Inferior parietal cortex (tissue), 1 donor: ENCODE measurements at regions not wholly inside any gene's neighbourhood (a gene's known extent, or its start where the extent isn't known, plus 50 kb on each side); places are given as distances from the start of the nearest gene placed in this dataset.
"Not testable (repeated sequence)": the region's sequence is repeated elsewhere in the genome, so short reads cannot be mapped to it uniquely, and the experiment has no call there.

Experiments
- DNase-seq: peaks from one replicate; pipeline ENCODE4 v3.0.0-alpha.2; 2016; ENCODE audit errors: extremely low spot score

DNA sequence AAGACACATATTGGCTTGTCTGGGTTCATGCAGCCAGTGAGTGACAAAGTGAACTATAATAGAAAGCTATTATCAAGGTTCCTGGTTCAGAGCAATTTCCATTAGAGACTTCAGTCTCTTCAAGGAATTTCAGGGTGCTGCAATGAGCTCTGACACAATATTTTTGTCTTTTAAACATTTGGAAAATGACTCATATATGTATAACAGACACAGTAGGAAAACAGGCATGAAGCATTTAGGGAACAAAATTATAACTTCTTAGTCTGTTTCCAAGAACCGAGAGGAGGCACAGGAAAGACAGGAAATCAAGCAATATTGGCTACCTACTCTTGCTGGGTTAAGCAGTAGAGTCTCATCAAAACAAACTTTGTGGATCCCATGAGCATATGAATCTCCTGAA lies 170.4 kb downstream of the PTPRC start:
- DNase-seq, result no peak

DNA sequence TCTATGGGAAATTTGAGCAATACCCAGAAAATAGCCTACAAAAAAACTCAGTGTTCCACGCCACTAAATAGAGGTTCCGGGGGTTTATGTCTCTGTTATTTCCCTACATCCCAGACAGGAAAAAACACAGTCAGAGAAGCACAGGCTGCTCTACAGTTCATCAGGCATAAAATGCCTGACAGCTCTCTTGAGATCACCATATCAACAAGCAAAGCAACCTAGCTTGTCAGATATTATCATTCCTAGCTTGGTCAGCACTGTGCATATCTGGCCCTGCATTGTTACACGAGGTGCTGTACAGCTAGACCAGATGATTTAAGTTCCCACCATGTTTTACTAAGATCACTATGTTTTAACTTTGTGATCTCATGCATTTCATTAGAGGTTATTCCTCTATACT lies 172.6 kb downstream of the PTPRC start:
- DNase-seq, result no peak

GRCh38 chr1:198823626-198824025 lies 184.8 kb downstream of the PTPRC start:
- DNase-seq, result no peak

DNA sequence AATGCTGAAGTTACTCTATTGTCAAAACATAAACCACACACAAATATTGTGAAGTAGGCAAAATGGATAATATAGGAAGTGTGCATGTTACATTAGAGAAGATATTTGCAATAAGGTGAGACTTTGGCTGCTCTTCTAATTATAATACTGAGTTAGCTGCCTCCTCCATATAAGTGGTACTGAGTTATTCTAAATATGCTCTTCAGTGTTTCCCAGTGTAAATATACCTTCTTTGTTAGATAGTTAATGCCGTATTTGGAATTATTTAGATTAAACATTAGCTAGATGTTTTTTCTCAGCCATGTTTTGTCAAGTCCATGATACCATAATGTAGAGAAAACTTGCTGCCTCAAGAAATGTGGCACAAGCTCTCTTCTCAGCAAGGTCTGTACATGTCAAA lies 186.4 kb downstream of the PTPRC start:
- DNase-seq, result no peak

- no peak for DNase-seq
Observed at GRCh38 chr1:198829356-198829755, 190.5 kb downstream of the PTPRC start.

- no peak for DNase-seq
Observed at GRCh38 chr1:198829944-198830343, 191.1 kb downstream of the PTPRC start.

DNA sequence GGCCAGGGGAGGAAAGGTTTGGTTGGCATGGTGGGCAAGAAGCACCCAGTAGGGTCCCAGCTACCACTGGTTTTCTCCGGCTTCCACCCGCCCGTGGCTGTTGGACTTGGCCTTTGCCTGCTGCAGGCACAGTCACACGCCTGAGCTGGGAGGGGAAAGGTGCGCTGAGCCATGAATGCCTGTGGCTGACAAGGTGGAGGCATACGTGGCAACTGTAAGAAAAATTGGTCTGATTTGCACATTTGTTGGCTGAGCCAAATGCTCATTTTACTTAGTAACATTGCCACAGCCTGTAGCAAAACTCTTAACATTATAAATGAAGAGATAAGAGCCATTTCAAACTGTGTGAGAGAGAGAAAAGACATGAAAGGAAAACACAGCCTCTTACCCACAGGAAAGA lies 191.6 kb downstream of the PTPRC start:
- DNase-seq, result no peak

DNA sequence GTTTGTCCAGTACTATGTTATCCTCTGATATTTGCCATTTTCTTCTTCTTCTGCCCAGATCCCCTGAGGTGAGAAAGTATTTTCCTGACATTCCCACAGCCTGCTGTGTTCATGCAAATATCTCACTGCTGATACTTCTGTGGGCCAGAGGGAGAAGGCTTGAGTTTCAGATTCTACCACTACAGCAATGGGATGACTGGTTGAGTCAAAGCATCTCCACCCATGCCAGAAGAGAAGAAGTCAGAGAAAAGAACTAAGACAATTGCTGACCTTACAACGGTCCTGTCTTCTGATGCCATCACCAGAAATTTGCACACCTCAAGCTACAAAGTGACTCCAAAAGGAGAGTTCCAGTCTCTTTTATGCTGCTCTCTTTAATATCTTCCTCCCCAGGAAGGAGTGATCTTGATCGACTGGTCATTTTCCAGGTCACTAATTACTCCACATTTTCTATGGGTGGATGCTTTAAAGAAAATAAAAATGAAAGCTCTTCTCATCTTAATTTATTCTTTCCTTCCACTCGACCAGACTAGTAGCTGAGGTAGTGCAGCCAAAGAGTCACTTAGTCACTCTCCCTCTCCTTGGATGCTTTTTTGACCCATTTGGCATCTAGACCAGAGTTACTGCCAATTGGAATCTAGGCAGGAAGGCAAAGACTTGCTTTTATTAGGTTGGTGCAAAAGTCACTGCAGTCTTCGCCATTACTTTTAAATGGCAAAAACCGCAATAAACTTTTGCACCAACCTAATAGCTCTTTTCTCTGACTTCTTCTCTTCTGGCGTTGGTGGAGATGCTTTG lies 195.1 kb downstream of the PTPRC start:
- DNase-seq, result no peak

GRCh38 chr1:198837278-198838021 lies 198.6 kb downstream of the PTPRC start:
- no peak for DNase-seq

DNA sequence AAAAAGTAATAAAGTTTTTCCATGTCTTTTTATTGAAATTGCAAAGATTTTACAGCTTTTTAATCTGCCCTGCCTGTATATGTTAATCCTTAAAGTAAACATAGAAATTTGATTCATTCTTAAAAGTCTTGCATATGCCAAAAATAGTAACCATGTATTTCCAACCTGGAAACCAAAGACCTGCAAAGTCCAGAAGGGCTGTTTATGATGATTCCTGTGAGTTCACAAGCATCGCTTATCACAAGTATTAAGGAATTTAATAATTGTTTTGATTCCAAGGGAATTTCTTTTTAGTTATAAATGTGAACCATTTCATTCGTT lies 199.1 kb downstream of the PTPRC start:
- no peak for DNase-seq

DNA sequence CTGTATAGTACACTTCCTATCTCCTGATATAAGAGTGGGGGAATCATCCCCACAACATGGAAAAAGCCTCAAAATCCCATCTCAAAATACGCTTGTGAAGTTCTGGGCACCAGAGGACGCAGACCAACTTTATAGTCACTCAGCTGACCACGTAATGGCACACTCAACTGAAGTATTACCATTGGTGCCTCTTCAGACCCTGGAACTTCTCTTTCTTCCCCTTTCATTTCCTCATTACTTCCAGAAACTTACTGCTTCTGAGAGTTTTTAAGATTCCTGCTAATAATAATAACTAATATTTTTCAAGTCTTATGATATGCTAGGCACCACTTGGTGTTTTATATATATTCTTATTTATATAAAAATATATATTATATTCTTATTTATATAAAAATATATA lies 202.6 kb downstream of the PTPRC start:
- no peak for DNase-seq

DNA sequence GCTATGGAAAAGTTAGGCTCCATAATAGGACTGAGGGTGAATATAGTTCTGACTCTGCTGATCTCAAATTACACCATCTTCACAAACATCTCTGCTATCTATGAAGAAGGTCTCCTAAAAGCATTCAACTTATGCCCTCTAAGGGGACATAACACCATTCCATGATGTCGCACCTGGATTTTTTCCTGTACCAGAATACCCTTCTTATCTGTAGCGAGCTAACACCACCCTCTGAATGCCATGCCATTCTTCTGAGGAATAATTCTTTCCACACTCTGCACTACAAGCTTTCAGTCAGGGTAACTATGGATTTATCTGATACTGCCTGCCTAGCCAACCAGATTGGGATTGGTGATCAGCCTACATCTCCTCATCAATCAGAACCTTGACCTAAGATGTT lies 203.8 kb downstream of the PTPRC start:
- DNase-seq, result no peak

GRCh38 chr1:198845271-198845670 lies 206.4 kb downstream of the PTPRC start:
- DNase-seq, result no peak

GRCh38 chr1:198845851-198846250 lies 207.0 kb downstream of the PTPRC start:
- no peak for DNase-seq

- no peak for DNase-seq
Observed at GRCh38 chr1:198846556-198846955, 207.7 kb downstream of the PTPRC start.

- no peak for DNase-seq
Observed at GRCh38 chr1:198848206-198848605, 209.4 kb downstream of the PTPRC start.

DNA sequence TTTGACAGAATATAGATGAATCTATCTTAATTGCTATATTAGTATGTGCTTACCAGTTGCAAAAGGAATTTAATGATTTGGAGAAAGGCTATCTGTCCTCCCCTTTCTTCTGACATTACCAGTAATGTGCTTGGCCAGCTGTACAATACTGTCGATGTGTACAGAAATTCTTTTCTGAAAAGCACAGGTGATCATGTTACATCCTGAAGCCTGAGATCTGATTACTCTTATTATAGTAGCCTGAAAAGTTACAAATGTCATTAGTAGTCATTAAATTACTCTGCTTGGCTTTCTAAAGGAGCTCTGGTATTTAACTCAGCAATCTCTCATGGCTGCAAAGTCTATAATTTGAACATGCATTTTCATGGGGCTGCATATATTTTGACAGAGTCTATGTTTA lies 209.8 kb downstream of the PTPRC start:
- DNase-seq, result no peak

- no peak for DNase-seq
Observed at GRCh38 chr1:198849093-198849492, 210.3 kb downstream of the PTPRC start.

GRCh38 chr1:198850196-198850595 lies 211.4 kb downstream of the PTPRC start:
- no peak for DNase-seq

GRCh38 chr1:198850966-198851365 lies 212.1 kb downstream of the PTPRC start:
- DNase-seq, result not testable (repeated sequence)

DNA sequence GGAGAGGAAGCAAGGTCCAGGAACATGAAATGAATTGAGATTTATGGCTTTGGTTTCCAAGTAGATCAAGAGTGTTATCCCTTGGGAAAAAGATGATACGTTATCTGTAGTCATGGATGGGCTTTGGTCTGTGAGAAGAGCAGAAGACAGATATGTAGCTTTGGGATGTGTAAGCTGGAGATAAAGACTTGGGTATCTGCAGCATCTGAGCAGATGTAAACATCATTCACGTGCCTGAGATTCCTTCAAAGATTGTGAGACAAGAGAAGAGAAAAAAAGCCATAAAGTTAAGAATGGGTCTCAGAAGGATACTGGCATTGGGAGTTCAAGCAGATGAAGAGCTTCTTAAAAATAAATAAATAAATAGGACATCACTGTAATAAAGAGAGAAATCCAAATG lies 217.8 kb downstream of the PTPRC start:
- no peak for DNase-seq

- DNase-seq, result no peak
Observed at GRCh38 chr1:198858033-198858432, 219.2 kb downstream of the PTPRC start.

GRCh38 chr1:198860371-198860770 lies 221.5 kb downstream of the PTPRC start:
- no peak for DNase-seq

DNA sequence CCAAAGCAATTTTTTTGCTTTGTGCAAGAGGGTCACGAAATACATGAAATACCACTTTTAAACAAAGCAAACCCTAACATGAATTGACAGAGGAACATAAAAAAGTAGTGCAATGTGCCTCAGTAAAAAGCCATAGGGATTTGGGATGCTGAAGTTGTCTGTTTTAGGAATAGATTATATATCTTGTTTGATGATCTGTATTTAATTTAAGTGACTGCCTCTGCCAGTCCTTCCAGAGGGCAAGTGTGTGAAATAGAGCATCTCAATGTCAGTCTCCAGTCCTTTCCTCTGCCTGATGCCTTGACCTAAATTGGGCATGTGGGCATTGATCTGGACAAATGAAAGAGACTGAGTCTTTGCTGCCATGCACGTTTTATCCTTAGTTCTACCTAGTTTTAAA lies 222.8 kb downstream of the PTPRC start:
- DNase-seq, result no peak
